GM12872 (cell line): ENCODE measurements at regions not wholly inside any gene's neighbourhood (a gene's known extent, or its start where the extent isn't known, plus 50 kb on each side); places are given as distances from the start of the nearest gene placed in this dataset.

Experiments used
- CTCF ChIP-seq: IDR thresholded peaks from 3 replicates; pipeline ENCODE4 v1.5.1; 2011; ENCODE audit warnings: low read depth, mild to moderate bottlenecking, low read length, moderate library complexity; ENCODE audit not compliant: insufficient read depth

GRCh38 chr1:242736611-242737010 lies 212.1 kb upstream of the PLD5 start:
- no peak for TF ChIP-seq CTCF

- no peak for TF ChIP-seq CTCF
Observed at GRCh38 chr1:242735323-242735722, 210.8 kb upstream of the PLD5 start.

GRCh38 chr1:242731446-242731845 lies 206.9 kb upstream of the PLD5 start:
- TF ChIP-seq CTCF: no peak

- TF ChIP-seq CTCF: no peak
Observed at GRCh38 chr1:242728696-242729095, 204.2 kb upstream of the PLD5 start.

- TF ChIP-seq CTCF: no peak
Observed at GRCh38 chr1:242723044-242723716, 198.7 kb upstream of the PLD5 start.

GRCh38 chr1:242718967-242719366 lies 194.5 kb upstream of the PLD5 start:
- TF ChIP-seq CTCF: no peak

GRCh38 chr1:242712248-242712647 lies 187.8 kb upstream of the PLD5 start:
- TF ChIP-seq CTCF: no peak
